ENCODE measurements at regions not wholly inside any gene's neighbourhood (a gene's known extent, or its start where the extent isn't known, plus 50 kb on each side); places are given as distances from the start of the nearest gene placed in this dataset.

DNA sequence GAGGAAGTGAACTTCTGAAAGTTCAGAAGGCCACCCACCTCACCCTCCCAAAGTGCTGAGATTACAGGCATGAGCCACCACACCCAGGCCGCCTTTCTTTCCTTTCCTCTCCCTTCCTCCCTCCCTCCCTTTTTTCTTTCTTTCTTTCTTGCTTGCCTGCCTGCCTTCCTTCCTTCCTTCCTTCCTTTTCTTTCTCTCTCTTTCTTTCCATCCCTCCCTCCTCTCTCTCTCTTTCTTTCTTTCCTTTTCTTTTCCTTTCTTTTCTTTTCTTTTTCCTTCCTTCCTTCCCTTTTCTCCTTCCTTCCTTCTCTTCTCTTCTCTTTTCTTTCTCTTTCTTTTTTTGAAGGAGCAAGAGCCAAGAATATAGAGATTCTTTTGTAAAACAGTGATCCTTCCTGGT is 208.3 kb upstream of the HMGA2 start:
- Histone ChIP-seq H3K36me3 (no peaks in the 10 kb centered on the region), H3K9me3 (no peaks in the 10 kb centered on the region), H3K4me1 (ENCODE audit: insufficient read depth) (no peaks in the 10 kb centered on the region), H3K27ac (no peak overlapping the region), H3K27me3 (no peaks in the 10 kb centered on the region), H3K4me3 (no peak overlapping the region)
- TF ChIP-seq EP300 (IDR thresholded peaks at IDR 0.05) (no peak), POLR2A (IDR thresholded peaks at IDR 0.05) (no peak)
- TF ChIP-seq, protein P1, sequence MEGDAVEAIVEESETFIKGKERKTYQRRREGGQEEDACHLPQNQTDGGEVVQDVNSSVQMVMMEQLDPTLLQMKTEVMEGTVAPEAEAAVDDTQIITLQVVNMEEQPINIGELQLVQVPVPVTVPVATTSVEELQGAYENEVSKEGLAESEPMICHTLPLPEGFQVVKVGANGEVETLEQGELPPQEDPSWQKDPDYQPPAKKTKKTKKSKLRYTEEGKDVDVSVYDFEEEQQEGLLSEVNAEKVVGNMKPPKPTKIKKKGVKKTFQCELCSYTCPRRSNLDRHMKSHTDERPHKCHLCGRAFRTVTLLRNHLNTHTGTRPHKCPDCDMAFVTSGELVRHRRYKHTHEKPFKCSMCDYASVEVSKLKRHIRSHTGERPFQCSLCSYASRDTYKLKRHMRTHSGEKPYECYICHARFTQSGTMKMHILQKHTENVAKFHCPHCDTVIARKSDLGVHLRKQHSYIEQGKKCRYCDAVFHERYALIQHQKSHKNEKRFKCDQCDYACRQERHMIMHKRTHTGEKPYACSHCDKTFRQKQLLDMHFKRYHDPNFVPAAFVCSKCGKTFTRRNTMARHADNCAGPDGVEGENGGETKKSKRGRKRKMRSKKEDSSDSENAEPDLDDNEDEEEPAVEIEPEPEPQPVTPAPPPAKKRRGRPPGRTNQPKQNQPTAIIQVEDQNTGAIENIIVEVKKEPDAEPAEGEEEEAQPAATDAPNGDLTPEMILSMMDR (IDR thresholded peaks at IDR 0.05), result no peak
- WGBS, 3 donors, result 92 to 97% (median 94%) methylated on average over 1 of the region's 1 CpG
- intact Hi-C loops (cut with DNase I), result no loop called here
- no peak for DNase-seq

DNA sequence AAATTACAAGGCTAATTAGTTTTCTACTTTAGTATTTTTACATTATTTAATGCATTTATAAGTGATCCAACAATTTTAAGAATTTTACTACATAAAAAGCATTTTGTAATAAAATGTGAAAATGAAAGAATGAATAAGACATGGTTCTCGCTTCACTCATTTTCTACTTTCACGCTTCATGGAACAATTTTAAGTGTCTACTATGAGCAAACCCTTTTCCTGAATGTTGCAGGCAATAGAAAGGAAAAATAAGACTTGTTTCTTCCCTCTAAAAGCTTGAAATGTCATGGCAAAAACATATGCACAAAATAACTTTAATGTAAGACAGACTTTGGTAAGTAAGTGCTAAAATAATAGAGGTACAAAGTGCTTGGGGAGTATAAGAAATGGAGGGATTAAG is 205.7 kb upstream of the HMGA2 start:
- Histone ChIP-seq H3K36me3 (no peaks in the 10 kb centered on the region), H3K27ac (no peak overlapping the region), H3K27me3 (no peaks in the 10 kb centered on the region), H3K4me3 (no peak overlapping the region), H3K9me3 (no peaks in the 10 kb centered on the region), H3K4me1 (ENCODE audit: insufficient read depth) (no peaks in the 10 kb centered on the region)
- WGBS, 3 donors, result 92 to 98% (median 98%) methylated on average over 2 of the region's 2 CpGs
- DNase-seq, result no peak
- TF ChIP-seq EP300 (IDR thresholded peaks at IDR 0.05), result no peak
- TF ChIP-seq, protein P1 (IDR thresholded peaks at IDR 0.05), result no peak
- no peak for TF ChIP-seq POLR2A (IDR thresholded peaks at IDR 0.05)
- intact Hi-C loops (cut with DNase I), result no loop called here

DNA sequence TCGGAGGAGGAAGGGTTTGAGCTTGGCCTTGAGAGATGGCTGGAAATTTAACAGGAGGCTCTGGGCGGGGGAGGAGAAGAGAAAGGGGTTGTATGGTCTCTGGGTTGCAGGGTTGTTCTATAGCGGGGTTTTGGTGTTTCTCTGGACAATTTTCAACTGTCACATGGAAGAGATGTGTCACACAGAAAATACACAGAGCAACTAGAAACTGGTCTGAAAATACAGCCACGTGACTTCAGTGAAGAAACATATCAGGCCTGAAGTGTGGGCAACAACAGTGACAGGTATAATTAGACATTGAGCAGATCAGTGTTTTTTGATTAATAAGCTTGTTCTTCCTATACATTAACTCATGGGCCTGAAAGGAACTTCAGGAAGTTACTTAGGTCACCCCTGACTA is 205.3 kb upstream of the HMGA2 start:
- Histone ChIP-seq H3K4me3 (no peak overlapping the region), H3K4me1 (ENCODE audit: insufficient read depth) (no peaks in the 10 kb centered on the region), H3K36me3 (no peaks in the 10 kb centered on the region), H3K27me3 (no peaks in the 10 kb centered on the region), H3K27ac (no peak overlapping the region), H3K9me3 (no peaks in the 10 kb centered on the region)
- 86 to 92% (median 89%) methylated on average over 4 of the region's 4 CpGs for WGBS, 3 donors
- intact Hi-C loops (cut with DNase I), result no loop called here
- no peak for DNase-seq
- TF ChIP-seq EP300 (IDR thresholded peaks at IDR 0.05) (no peak), POLR2A (IDR thresholded peaks at IDR 0.05) (no peak)
- TF ChIP-seq, protein P1 (IDR thresholded peaks at IDR 0.05), result no peak

DNA sequence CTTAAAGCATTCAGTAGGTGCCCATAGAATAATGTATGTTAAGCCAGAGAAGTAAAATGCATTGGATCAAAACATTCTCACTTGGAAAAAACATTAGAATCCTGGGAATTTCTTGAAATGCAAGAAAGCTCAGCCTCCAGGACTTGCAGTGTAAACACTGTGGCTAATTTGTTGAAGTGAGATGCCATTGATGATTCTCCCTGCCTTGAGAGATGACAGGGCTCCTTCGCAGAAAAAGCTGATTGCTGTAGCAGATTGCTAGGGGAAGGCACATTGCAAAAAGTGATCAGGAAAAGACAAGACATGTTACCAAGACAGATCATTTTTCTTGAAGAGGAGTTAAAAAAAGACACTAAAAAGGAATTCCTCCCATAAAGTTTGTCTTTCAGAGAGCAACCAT is 204.2 kb upstream of the HMGA2 start:
- Histone ChIP-seq H3K9me3 (no peaks in the 10 kb centered on the region), H3K27ac (no peak overlapping the region), H3K4me3 (no peak overlapping the region), H3K4me1 (ENCODE audit: insufficient read depth) (no peaks in the 10 kb centered on the region), H3K27me3 (no peaks in the 10 kb centered on the region), H3K36me3 (no peaks in the 10 kb centered on the region)
- 84 to 89% (median 86%) methylated on average over 1 of the region's 1 CpG for WGBS, 3 donors
- intact Hi-C loops (cut with DNase I), result no loop called here
- DNase-seq, result no peak
- TF ChIP-seq, protein P1 (IDR thresholded peaks at IDR 0.05), result no peak
- TF ChIP-seq EP300 (IDR thresholded peaks at IDR 0.05), result no peak
- TF ChIP-seq POLR2A (IDR thresholded peaks at IDR 0.05), result no peak

DNA sequence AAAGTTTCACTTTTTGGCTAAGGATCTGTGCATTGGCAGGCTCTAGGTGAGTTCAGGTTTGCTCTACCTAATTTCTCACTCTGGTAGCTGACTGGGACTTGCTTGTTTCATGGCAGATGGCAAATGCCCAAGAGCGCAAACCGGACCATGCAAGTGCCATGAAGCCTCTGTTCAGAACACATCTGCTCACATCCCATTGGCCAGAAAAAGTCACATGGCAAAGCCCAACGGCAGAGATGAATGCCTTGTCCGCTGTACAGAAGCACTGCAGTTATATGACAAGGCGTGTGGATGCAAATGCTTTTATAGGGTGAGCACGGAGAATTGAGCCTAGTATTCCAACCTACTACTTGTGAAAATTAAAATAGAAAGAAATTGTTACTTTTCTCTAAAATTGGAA is 202.2 kb upstream of the HMGA2 start:
- H3K27ac ChIP-seq, result no peak overlapping the region
- intact Hi-C loops (cut with DNase I), result no loop called here
- no peak overlapping the region for H3K4me3 ChIP-seq
- no peaks in the 10 kb centered on the region for H3K4me1 ChIP-seq (ENCODE audit: insufficient read depth)
- WGBS, 3 donors, result 92 to 94% (median 93%) methylated on average over 6 of the region's 6 CpGs
- no peaks in the 10 kb centered on the region for H3K36me3 ChIP-seq
- no peaks in the 10 kb centered on the region for H3K27me3 ChIP-seq
- no peak for DNase-seq
- TF ChIP-seq EP300 (IDR thresholded peaks at IDR 0.05) (no peak), POLR2A (IDR thresholded peaks at IDR 0.05) (no peak)
- no peaks in the 10 kb centered on the region for H3K9me3 ChIP-seq
